ENCODE measurements at regions not wholly inside any gene's neighbourhood (a gene's known extent, or its start where the extent isn't known, plus 50 kb on each side); places are given as distances from the start of the nearest gene placed in this dataset.
"Not testable (repeated sequence)": the region's sequence is repeated elsewhere in the genome, so short reads cannot be mapped to it uniquely, and the experiment has no call there.

- ATAC-seq (replicated peaks); H3K36me3 Mint-ChIP-seq (ENCODE audit: low read depth); H3K4me1 Mint-ChIP-seq; H3K27me3 Mint-ChIP-seq; H3K4me3 Mint-ChIP-seq; H3K9me3 Mint-ChIP-seq; H3K27ac Mint-ChIP-seq: not testable (repeated sequence)
Observed at GRCh38 chr15:32242780-32243528, 160.1 kb downstream of the GOLGA8K start.

DNA sequence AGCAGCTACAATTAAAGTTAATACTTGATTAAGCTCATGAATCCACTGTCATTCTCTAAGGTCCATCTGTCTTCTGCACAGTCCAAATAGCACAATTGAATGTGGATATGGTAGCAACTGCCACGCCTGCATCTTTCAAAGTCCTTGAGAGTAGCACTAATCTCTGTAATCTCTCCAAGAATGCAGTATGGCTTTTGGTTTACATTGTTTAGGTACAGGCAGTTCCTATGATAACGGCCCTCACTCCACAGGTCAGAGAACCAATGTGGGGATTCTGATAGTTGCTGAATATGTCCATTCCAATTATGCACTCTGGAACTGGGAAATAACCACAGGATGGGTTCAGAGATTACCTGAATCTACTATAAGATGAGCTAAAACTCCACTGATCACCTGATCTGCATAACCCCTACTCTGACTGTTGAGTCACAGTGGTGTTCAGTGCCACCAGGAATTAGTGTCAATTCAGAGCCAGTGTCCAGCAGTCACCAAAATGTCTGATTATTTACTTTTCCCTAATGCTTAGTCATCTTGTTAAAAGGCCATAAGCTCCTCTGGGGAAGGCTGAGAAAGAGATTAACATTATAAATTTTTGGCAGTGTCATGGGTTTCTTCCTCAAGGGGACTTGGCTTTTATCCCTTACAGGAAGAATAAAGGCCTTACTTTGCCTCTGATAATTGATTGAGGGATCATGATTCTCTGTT lies 175.5 kb downstream of the GOLGA8K start:
- H3K4me3 Mint-ChIP-seq; H3K27me3 Mint-ChIP-seq; H3K9me3 Mint-ChIP-seq; H3K27ac Mint-ChIP-seq; H3K4me1 Mint-ChIP-seq; H3K36me3 Mint-ChIP-seq (ENCODE audit: low read depth); ATAC-seq (replicated peaks): not testable (repeated sequence)

DNA sequence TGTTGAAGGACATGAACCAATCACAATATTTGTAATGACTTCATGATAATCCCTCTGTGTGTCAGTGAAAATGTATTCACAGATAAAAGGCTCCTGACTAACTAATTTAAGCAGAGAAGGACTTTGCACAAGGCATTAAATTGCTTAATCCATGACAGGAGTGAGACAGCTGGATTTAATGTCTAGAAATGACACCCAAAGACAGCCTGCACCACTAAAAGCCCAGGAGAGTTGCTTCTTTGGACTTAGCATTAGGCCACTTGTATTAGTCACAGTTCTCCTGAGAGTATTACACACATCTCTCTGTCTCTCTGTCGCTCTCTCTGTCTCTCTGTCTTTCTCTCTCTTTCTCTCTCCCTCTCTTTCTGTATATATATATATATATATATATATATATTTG lies 180.4 kb downstream of the GOLGA8K start:
- H3K27ac Mint-ChIP-seq = no peak overlapping the region
- H3K4me1 Mint-ChIP-seq = no peaks in the 10 kb centered on the region
- H3K36me3 Mint-ChIP-seq (ENCODE audit: low read depth) = no peaks in the 10 kb centered on the region
- H3K4me3 Mint-ChIP-seq = no peak overlapping the region
- peaks cover 16% of the 10 kb centered on the region for H3K9me3 Mint-ChIP-seq
- no peak for ATAC-seq (replicated peaks)
- H3K27me3 Mint-ChIP-seq = peaks cover 15% of the 10 kb centered on the region
